CD4-positive, alpha-beta memory T cell (primary cell): ENCODE measurements at regions not wholly inside any gene's neighbourhood (a gene's known extent, or its start where the extent isn't known, plus 50 kb on each side); places are given as distances from the start of the nearest gene placed in this dataset.
"Not testable (repeated sequence)": the region's sequence is repeated elsewhere in the genome, so short reads cannot be mapped to it uniquely, and the experiment has no call there.

ENCODE experiments used
- CTCF ChIA-PET: fragments of 350-600 bp; sonication (Branson Sonifier 250); formaldehyde crosslinking; loops from one replicate; lab custom pipeline; 2021; ENCODE audit warnings: inconsistent platforms; ENCODE audit not compliant: partially characterized antibody; lab: Charles Lee
- POLR2A ChIA-PET: fragments of 350-600 bp; sonication (Branson Sonifier 250); formaldehyde crosslinking; loops from one replicate; lab custom pipeline; 2021; ENCODE audit not compliant: partially characterized antibody; lab: Charles Lee
- DNase-seq, 5 donors: peaks; one replicate each; pipeline versions ENCODE4 v3.0.0 to v3.0.0-alpha.2; 2020 to 2022; ENCODE audit warnings: mixed read lengths in 1 of 5
- H3K27ac ChIP-seq: one replicate; pipeline ENCODE4 v1.7.0; 2013; ENCODE audit warnings: low read depth, low read length
- H3K27me3 ChIP-seq: 2 replicates; pipeline ENCODE4 v1.7.0; 2013; ENCODE audit warnings: mild to moderate bottlenecking, low read length, moderate library complexity; ENCODE audit not compliant: insufficient read depth
- H3K36me3 ChIP-seq: 2 replicates; pipeline ENCODE4 v1.7.0; 2013; ENCODE audit warnings: mild to moderate bottlenecking, low read length, moderate library complexity; ENCODE audit not compliant: insufficient read depth
- H3K4me1 ChIP-seq: 2 replicates; pipeline ENCODE4 v1.7.0; 2013; ENCODE audit warnings: mild to moderate bottlenecking, low read length, moderate library complexity; ENCODE audit not compliant: insufficient read depth
- H3K4me3 ChIP-seq, 2 donors: one replicate each; pipeline ENCODE4 v1.7.0; 2013; ENCODE audit warnings: low read length in 2 of 2, mild to moderate bottlenecking in 1 of 2
- H3K9me3 ChIP-seq, 2 donors: one replicate each; pipeline ENCODE4 v1.7.0; 2013; ENCODE audit warnings: low read length in 2 of 2, control low read depth in 1 of 2; ENCODE audit not compliant: control insufficient read depth in 1 of 2
- H3K27ac Mint-ChIP-seq, 7 donors: one replicate each; pipeline ENCODE4 v1.8.0; 2020 to 2021; ENCODE audit warnings: mixed read lengths in 7 of 7, mild to moderate bottlenecking in 6 of 7, inconsistent platforms in 3 of 7, moderate library complexity in 3 of 7
- H3K27me3 Mint-ChIP-seq, 2 donors: one replicate each; pipeline ENCODE4 v1.8.0; 2020 to 2021; ENCODE audit warnings: mixed read lengths in 2 of 2
- H3K36me3 Mint-ChIP-seq, 2 donors: one replicate each; pipeline ENCODE4 v1.8.0; 2020 to 2021; ENCODE audit warnings: mixed read lengths in 2 of 2, inconsistent platforms in 1 of 2, mild to moderate bottlenecking in 1 of 2
- H3K4me1 Mint-ChIP-seq, 4 donors: one replicate each; pipeline ENCODE4 v1.8.0; 2020 to 2021; ENCODE audit warnings: mixed read lengths in 4 of 4, mild to moderate bottlenecking in 1 of 4
- H3K4me3 Mint-ChIP-seq, 8 donors: one replicate each; pipeline ENCODE4 v1.8.0; 2020 to 2021; ENCODE audit warnings: mixed read lengths in 8 of 8, mild to moderate bottlenecking in 7 of 8, moderate library complexity in 6 of 8, inconsistent platforms in 3 of 8
- H3K9me3 Mint-ChIP-seq, 8 donors: one replicate each; pipeline ENCODE4 v1.8.0; 2020 to 2021; ENCODE audit warnings: mixed read lengths in 8 of 8, mild to moderate bottlenecking in 5 of 8, inconsistent platforms in 3 of 8, moderate library complexity in 1 of 8
- intact Hi-C: fragments of 100-400 bp; cut with micrococcal nuclease; formaldehyde crosslinking; loops from one replicate; pipeline ENCODE4 v1.15.1; 2023

GRCh38 chr1:214859647-214860046 lies 222.9 kb upstream of the KCNK2 start:
- no peak overlapping the region for H3K4me3 Mint-ChIP-seq
- no peaks in the 10 kb centered on the region for H3K27me3 ChIP-seq
- no peak overlapping the region for H3K4me3 ChIP-seq
- H3K27me3 Mint-ChIP-seq = peaks cover 0 to 1% of the 10 kb centered on the region in 2 donors
- H3K4me1 Mint-ChIP-seq = no peaks in the 10 kb centered on the region
- ChIA-PET POLR2A (no interaction called here), CTCF (no interaction called here)
- H3K27ac ChIP-seq = no peak overlapping the region
- no peaks in the 10 kb centered on the region for H3K36me3 ChIP-seq
- H3K4me1 ChIP-seq = no peaks in the 10 kb centered on the region
- no peak for DNase-seq
- H3K36me3 Mint-ChIP-seq = no peaks in the 10 kb centered on the region
- H3K9me3 ChIP-seq = no peaks in the 10 kb centered on the region
- H3K9me3 Mint-ChIP-seq = no peaks in the 10 kb centered on the region
- intact Hi-C loops = no loop called here
- H3K27ac Mint-ChIP-seq = no peak overlapping the region

- H3K9me3 Mint-ChIP-seq = no peaks in the 10 kb centered on the region
- intact Hi-C loops = no loop called here
- H3K36me3 Mint-ChIP-seq = no peaks in the 10 kb centered on the region
- Histone ChIP-seq H3K27me3 (no peaks in the 10 kb centered on the region), H3K4me1 (no peaks in the 10 kb centered on the region), H3K36me3 (no peaks in the 10 kb centered on the region), H3K27ac (no peak overlapping the region), H3K9me3 (no peaks in the 10 kb centered on the region), H3K4me3 (no peak overlapping the region)
- CTCF ChIA-PET = no interaction called here
- no peak for DNase-seq
- H3K27ac Mint-ChIP-seq = no peak overlapping the region
- no peaks in the 10 kb centered on the region for H3K4me1 Mint-ChIP-seq
- H3K27me3 Mint-ChIP-seq = peaks cover 0 to 1% of the 10 kb centered on the region in 2 donors
- H3K4me3 Mint-ChIP-seq = no peak overlapping the region
- POLR2A ChIA-PET = no interaction called here
Observed at GRCh38 chr1:214861615-214862014, 220.9 kb upstream of the KCNK2 start.

- Mint-ChIP-seq H3K9me3 (no peaks in the 10 kb centered on the region), H3K4me1 (no peaks in the 10 kb centered on the region), H3K36me3 (no peaks in the 10 kb centered on the region), H3K27ac (no peak overlapping the region), H3K4me3 (no peak overlapping the region), H3K27me3 (peaks cover 0 to 1% of the 10 kb centered on the region in 2 donors)
- Histone ChIP-seq H3K4me1 (no peaks in the 10 kb centered on the region), H3K9me3 (no peaks in the 10 kb centered on the region), H3K4me3 (no peak overlapping the region), H3K36me3 (no peaks in the 10 kb centered on the region), H3K27me3 (no peaks in the 10 kb centered on the region), H3K27ac (no peak overlapping the region)
- ChIA-PET CTCF (no interaction called here), POLR2A (no interaction called here)
- intact Hi-C loops = no loop called here
- no peak for DNase-seq
Observed at GRCh38 chr1:214862421-214862820, 220.1 kb upstream of the KCNK2 start.

DNA sequence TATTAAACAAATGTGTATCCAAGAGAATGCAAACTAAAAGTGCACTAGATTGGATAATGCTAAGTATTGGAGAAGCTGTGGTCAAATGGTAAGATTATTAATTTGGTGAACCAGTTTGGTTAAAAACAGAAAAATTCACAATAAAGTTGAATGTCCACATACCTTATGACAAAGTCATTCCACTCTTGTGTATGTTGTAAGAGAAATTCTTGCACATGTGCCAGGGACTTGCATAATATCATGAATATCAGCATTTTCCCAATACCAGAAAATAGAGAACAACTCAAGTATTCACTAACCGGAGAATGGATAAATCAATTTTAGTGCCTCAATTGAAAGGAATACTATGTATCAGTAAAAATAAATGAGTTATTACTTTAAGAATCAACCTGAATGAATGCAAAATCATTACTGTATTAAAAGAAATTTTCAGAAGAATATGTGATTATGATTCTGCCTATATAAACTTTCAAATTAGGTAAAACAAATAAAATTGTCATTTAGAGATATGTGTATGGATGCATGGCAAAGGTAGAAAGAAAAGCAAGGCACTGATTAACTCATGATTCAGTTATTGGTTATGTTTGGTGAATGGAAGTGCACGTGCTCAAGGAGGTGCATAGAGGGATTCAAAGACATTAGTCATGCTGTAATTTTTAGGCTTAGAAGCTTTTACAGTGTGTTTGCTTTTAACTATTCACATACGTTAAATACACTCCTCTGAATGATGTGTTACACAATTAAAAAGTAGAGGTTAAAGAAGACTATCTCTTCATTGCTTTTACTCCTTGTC lies 217.4 kb upstream of the KCNK2 start:
- Mint-ChIP-seq H3K4me3 (no peak overlapping the region), H3K4me1 (no peaks in the 10 kb centered on the region), H3K27me3 (peaks cover 0 to 1% of the 10 kb centered on the region in 2 donors), H3K36me3 (no peaks in the 10 kb centered on the region), H3K9me3 (no peaks in the 10 kb centered on the region), H3K27ac (no peak overlapping the region)
- no peaks in the 10 kb centered on the region for H3K36me3 ChIP-seq
- H3K4me3 ChIP-seq = no peak overlapping the region
- no peaks in the 10 kb centered on the region for H3K27me3 ChIP-seq
- intact Hi-C loops = no loop called here
- no peaks in the 10 kb centered on the region for H3K4me1 ChIP-seq
- H3K27ac ChIP-seq = no peak overlapping the region
- ChIA-PET CTCF (no interaction called here), POLR2A (no interaction called here)
- no peak for DNase-seq
- H3K9me3 ChIP-seq = no peaks in the 10 kb centered on the region

DNA sequence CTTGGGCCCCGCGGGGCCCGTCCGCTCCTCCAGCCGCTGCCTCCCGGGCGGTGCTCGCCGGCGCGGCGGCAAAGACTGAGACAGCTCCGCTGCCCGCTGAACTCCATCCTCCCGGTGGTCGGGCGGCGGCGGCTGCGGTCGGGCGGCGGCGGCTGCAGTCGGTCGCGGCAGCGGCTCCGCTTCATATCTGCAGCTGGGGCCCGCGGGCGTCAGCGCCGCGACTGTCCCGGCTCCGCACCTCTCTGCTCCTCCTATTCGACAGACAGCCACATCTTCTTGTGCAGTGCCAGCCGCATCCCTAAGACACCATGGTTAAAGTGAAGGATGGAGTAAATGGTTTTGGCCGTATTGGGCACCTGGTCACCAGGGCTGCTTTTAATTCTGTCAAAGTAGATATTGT lies 212.1 kb upstream of the KCNK2 start:
- H3K9me3 ChIP-seq, H3K36me3 Mint-ChIP-seq, CTCF ChIA-PET, intact Hi-C loops, H3K4me3 Mint-ChIP-seq, H3K4me1 ChIP-seq, H3K4me3 ChIP-seq, H3K27me3 Mint-ChIP-seq, H3K27ac ChIP-seq, POLR2A ChIA-PET, H3K27me3 ChIP-seq, H3K4me1 Mint-ChIP-seq, H3K27ac Mint-ChIP-seq, DNase-seq, H3K36me3 ChIP-seq: not testable (repeated sequence)
- peaks cover 0 to 12% (median 3%) of the 10 kb centered on the region in 8 donors for H3K9me3 Mint-ChIP-seq

- ChIA-PET POLR2A (no interaction called here), CTCF (no interaction called here)
- H3K9me3 Mint-ChIP-seq = peaks cover 0 to 6% (median 0%) of the 10 kb centered on the region in 8 donors
- Histone ChIP-seq H3K9me3 (no peaks in the 10 kb centered on the region), H3K36me3 (no peaks in the 10 kb centered on the region), H3K27ac (no peak overlapping the region), H3K27me3 (no peaks in the 10 kb centered on the region), H3K4me1 (no peaks in the 10 kb centered on the region), H3K4me3 (no peak overlapping the region)
- no peak for DNase-seq
- H3K27ac Mint-ChIP-seq = no peak overlapping the region
- intact Hi-C loops = no loop called here
- no peaks in the 10 kb centered on the region for H3K4me1 Mint-ChIP-seq
- H3K36me3 Mint-ChIP-seq = no peaks in the 10 kb centered on the region
- H3K4me3 Mint-ChIP-seq = no peak overlapping the region
- no peaks in the 10 kb centered on the region for H3K27me3 Mint-ChIP-seq
Observed at GRCh38 chr1:214880956-214881355, 201.6 kb upstream of the KCNK2 start.

GRCh38 chr1:214882616-214883015 lies 199.9 kb upstream of the KCNK2 start:
- Mint-ChIP-seq H3K36me3 (no peaks in the 10 kb centered on the region), H3K4me1 (no peaks in the 10 kb centered on the region), H3K9me3 (peaks cover 0 to 7% (median 3%) of the 10 kb centered on the region in 8 donors), H3K27me3 (no peaks in the 10 kb centered on the region), H3K27ac (no peak overlapping the region), H3K4me3 (no peak overlapping the region)
- H3K36me3 ChIP-seq = no peaks in the 10 kb centered on the region
- no peak overlapping the region for H3K27ac ChIP-seq
- no peak overlapping the region for H3K4me3 ChIP-seq
- H3K4me1 ChIP-seq = no peaks in the 10 kb centered on the region
- no peak for DNase-seq
- H3K9me3 ChIP-seq = no peaks in the 10 kb centered on the region
- CTCF ChIA-PET = no interaction called here
- no peaks in the 10 kb centered on the region for H3K27me3 ChIP-seq
- intact Hi-C loops = no loop called here
- POLR2A ChIA-PET = no interaction called here
